Erythroblast (primary cell): ENCODE measurements at regions not wholly inside any gene's neighbourhood (a gene's known extent, or its start where the extent isn't known, plus 50 kb on each side); places are given as distances from the start of the nearest gene placed in this dataset.

ENCODE experiments used
- GATA1 ChIP-seq: IDR thresholded peaks from 2 replicates; pipeline ENCODE4 v1.6.1; 2011; ENCODE audit warnings: low read depth, mild to moderate bottlenecking, control low read depth, low read length, moderate library complexity
- POLR2A ChIP-seq: IDR thresholded peaks from 2 replicates; pipeline ENCODE4 v1.6.1; 2011; ENCODE audit warnings: mild to moderate bottlenecking, low read length

DNA sequence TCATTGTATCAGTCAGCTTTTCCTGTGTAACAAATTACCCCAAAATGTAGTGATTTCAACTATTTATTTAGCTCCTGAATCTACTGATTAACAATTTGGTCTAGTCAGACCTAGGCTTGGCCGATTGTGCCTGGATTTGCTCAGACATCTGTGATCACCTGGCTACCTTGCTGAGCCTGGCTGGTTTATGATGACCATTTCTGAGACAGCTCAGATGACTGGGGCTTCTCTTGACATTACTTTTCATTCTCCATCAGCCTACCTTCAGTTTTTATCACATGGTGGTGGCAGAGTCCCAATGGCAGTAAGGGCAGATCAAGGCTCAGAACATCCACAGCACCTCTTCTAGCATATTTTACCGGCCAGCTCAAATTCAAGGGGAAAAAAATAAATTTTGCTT is 286.3 kb downstream of the BTG1 start:
- TF ChIP-seq POLR2A (no peak), GATA1 (no peak)
